BLaER1 (cell line): ENCODE measurements at regions not wholly inside any gene's neighbourhood (a gene's known extent, or its start where the extent isn't known, plus 50 kb on each side); places are given as distances from the start of the nearest gene placed in this dataset.

Source experiments
- H3K27ac ChIP-seq: shearing (Covaris generic); formaldehyde crosslinking; 2 replicates; pipeline ENCODE4 v1.8.1; 2022
- H3K27me3 ChIP-seq: shearing (Covaris generic); formaldehyde crosslinking; 2 replicates; pipeline ENCODE4 v1.8.1; 2022
- H3K36me3 ChIP-seq: shearing (Covaris generic); formaldehyde crosslinking; 2 replicates; pipeline ENCODE4 v1.8.1; 2022
- H3K4me1 ChIP-seq: shearing (Covaris generic); formaldehyde crosslinking; 2 replicates; pipeline ENCODE4 v1.8.1; 2022
- H3K4me2 ChIP-seq: shearing (Covaris generic); formaldehyde crosslinking; 2 replicates; pipeline ENCODE4 v1.8.1; 2022
- H3K4me3 ChIP-seq: shearing (Covaris generic); formaldehyde crosslinking; 2 replicates; pipeline ENCODE4 v1.8.1; 2022
- H3K9ac ChIP-seq: shearing (Covaris generic); formaldehyde crosslinking; 2 replicates; pipeline ENCODE4 v1.8.1; 2022
- H3K9me3 ChIP-seq: shearing (Covaris generic); formaldehyde crosslinking; 2 replicates; pipeline ENCODE4 v1.8.1; 2022
- H4K20me1 ChIP-seq: shearing (Covaris generic); formaldehyde crosslinking; 2 replicates; pipeline ENCODE4 v1.8.1; 2022
- Cebpa-rat ChIP-seq: shearing (Covaris generic); IDR thresholded peaks from 2 replicates; pipeline ENCODE4 v1.8.1; 2022

GRCh38 chr4:71923070-71923469, 108.7 kb upstream of the NPFFR2 start:
- H3K9me3 ChIP-seq, result no peaks in the 10 kb centered on the region
- no peaks in the 10 kb centered on the region for H3K27me3 ChIP-seq
- no peak overlapping the region for H3K9ac ChIP-seq
- H3K4me1 ChIP-seq, result no peaks in the 10 kb centered on the region
- H4K20me1 ChIP-seq, result no peaks in the 10 kb centered on the region
- no peak overlapping the region for H3K27ac ChIP-seq
- no peak for TF ChIP-seq Cebpa-rat
- no peak overlapping the region for H3K4me3 ChIP-seq
- no peak overlapping the region for H3K4me2 ChIP-seq
- H3K36me3 ChIP-seq, result no peaks in the 10 kb centered on the region

GRCh38 chr4:71930459-71930858, 101.3 kb upstream of the NPFFR2 start:
- no peaks in the 10 kb centered on the region for H3K36me3 ChIP-seq
- no peaks in the 10 kb centered on the region for H3K4me1 ChIP-seq
- no peak overlapping the region for H3K4me3 ChIP-seq
- H3K9me3 ChIP-seq, result no peaks in the 10 kb centered on the region
- no peak overlapping the region for H3K9ac ChIP-seq
- H3K4me2 ChIP-seq, result no peak overlapping the region
- no peaks in the 10 kb centered on the region for H4K20me1 ChIP-seq
- no peak overlapping the region for H3K27ac ChIP-seq
- no peak for TF ChIP-seq Cebpa-rat
- no peaks in the 10 kb centered on the region for H3K27me3 ChIP-seq

GRCh38 chr4:71932941-71933340, 98.9 kb upstream of the NPFFR2 start:
- TF ChIP-seq Cebpa-rat, result no peak
- Histone ChIP-seq H3K4me1 (no peaks in the 10 kb centered on the region), H4K20me1 (no peaks in the 10 kb centered on the region), H3K9ac (no peak overlapping the region), H3K27ac (no peak overlapping the region), H3K9me3 (no peaks in the 10 kb centered on the region), H3K36me3 (no peaks in the 10 kb centered on the region), H3K27me3 (no peaks in the 10 kb centered on the region), H3K4me3 (no peak overlapping the region), H3K4me2 (no peak overlapping the region)

- Histone ChIP-seq H3K4me1 (no peaks in the 10 kb centered on the region), H3K36me3 (no peaks in the 10 kb centered on the region), H4K20me1 (no peaks in the 10 kb centered on the region), H3K27ac (no peak overlapping the region), H3K4me2 (no peak overlapping the region), H3K27me3 (no peaks in the 10 kb centered on the region), H3K9me3 (no peaks in the 10 kb centered on the region), H3K4me3 (no peak overlapping the region), H3K9ac (no peak overlapping the region)
- no peak for TF ChIP-seq Cebpa-rat
Measured at GRCh38 chr4:71938776-71939175, 93.0 kb upstream of the NPFFR2 start.

GRCh38 chr4:71941001-71941400, 90.8 kb upstream of the NPFFR2 start:
- no peaks in the 10 kb centered on the region for H4K20me1 ChIP-seq
- no peak overlapping the region for H3K4me2 ChIP-seq
- 0 out of 2 replicates have a peak, but pooled peaks cover 7% of the 10 kb centered on the region for H3K9me3 ChIP-seq
- no peak overlapping the region for H3K9ac ChIP-seq
- TF ChIP-seq Cebpa-rat, result no peak
- no peaks in the 10 kb centered on the region for H3K36me3 ChIP-seq
- H3K27ac ChIP-seq, result no peak overlapping the region
- no peaks in the 10 kb centered on the region for H3K27me3 ChIP-seq
- no peak overlapping the region for H3K4me3 ChIP-seq
- no peaks in the 10 kb centered on the region for H3K4me1 ChIP-seq

GRCh38 chr4:71944956-71945355, 86.8 kb upstream of the NPFFR2 start:
- H3K4me3 ChIP-seq, result no peak overlapping the region
- no peaks in the 10 kb centered on the region for H3K4me1 ChIP-seq
- no peaks in the 10 kb centered on the region for H3K27me3 ChIP-seq
- no peak overlapping the region for H3K4me2 ChIP-seq
- 0 out of 2 replicates have a peak, but pooled peaks cover 7% of the 10 kb centered on the region for H3K9me3 ChIP-seq
- no peaks in the 10 kb centered on the region for H3K36me3 ChIP-seq
- H3K9ac ChIP-seq, result no peak overlapping the region
- H4K20me1 ChIP-seq, result no peaks in the 10 kb centered on the region
- TF ChIP-seq Cebpa-rat, result no peak
- H3K27ac ChIP-seq, result no peak overlapping the region

GRCh38 chr4:71945791-71946190, 86.0 kb upstream of the NPFFR2 start:
- no peak overlapping the region for H3K4me3 ChIP-seq
- no peak overlapping the region for H3K27ac ChIP-seq
- 0 out of 2 replicates have a peak, but pooled peaks cover 7% of the 10 kb centered on the region for H3K9me3 ChIP-seq
- H3K4me2 ChIP-seq, result no peak overlapping the region
- H4K20me1 ChIP-seq, result no peaks in the 10 kb centered on the region
- H3K36me3 ChIP-seq, result no peaks in the 10 kb centered on the region
- no peaks in the 10 kb centered on the region for H3K4me1 ChIP-seq
- no peak for TF ChIP-seq Cebpa-rat
- no peak overlapping the region for H3K9ac ChIP-seq
- no peaks in the 10 kb centered on the region for H3K27me3 ChIP-seq

GRCh38 chr4:71958978-71959377, 72.8 kb upstream of the NPFFR2 start:
- no peaks in the 10 kb centered on the region for H3K27me3 ChIP-seq
- H3K9me3 ChIP-seq, result no peaks in the 10 kb centered on the region
- H3K4me2 ChIP-seq, result no peak overlapping the region
- no peaks in the 10 kb centered on the region for H3K36me3 ChIP-seq
- H3K9ac ChIP-seq, result no peak overlapping the region
- peaks cover 6% of the 10 kb centered on the region; the same call in 1 of the 2 replicates for H3K4me1 ChIP-seq
- no peaks in the 10 kb centered on the region for H4K20me1 ChIP-seq
- no peak overlapping the region for H3K4me3 ChIP-seq
- no peak overlapping the region for H3K27ac ChIP-seq
- no peak for TF ChIP-seq Cebpa-rat

- Histone ChIP-seq H3K4me2 (no peak overlapping the region), H3K27ac (no peak overlapping the region), H3K4me3 (no peak overlapping the region), H3K9ac (no peak overlapping the region), H4K20me1 (no peaks in the 10 kb centered on the region), H3K27me3 (no peaks in the 10 kb centered on the region), H3K9me3 (no peaks in the 10 kb centered on the region), H3K36me3 (no peaks in the 10 kb centered on the region), H3K4me1 (peaks cover 6% of the 10 kb centered on the region; the same call in 1 of the 2 replicates)
- no peak for TF ChIP-seq Cebpa-rat
Measured at GRCh38 chr4:71962622-71963264, 69.1 kb upstream of the NPFFR2 start.

- Histone ChIP-seq H3K4me2 (no peak overlapping the region), H3K27me3 (no peaks in the 10 kb centered on the region), H3K9me3 (no peaks in the 10 kb centered on the region), H3K4me3 (no peak overlapping the region), H3K4me1 (no peaks in the 10 kb centered on the region), H3K9ac (no peak overlapping the region), H4K20me1 (no peaks in the 10 kb centered on the region), H3K36me3 (no peaks in the 10 kb centered on the region), H3K27ac (no peak overlapping the region)
- no peak for TF ChIP-seq Cebpa-rat
Measured at GRCh38 chr4:71974681-71975080, 57.1 kb upstream of the NPFFR2 start.

- TF ChIP-seq Cebpa-rat, result no peak
- H3K9me3 ChIP-seq, result no peaks in the 10 kb centered on the region
- H3K9ac ChIP-seq, result no peak overlapping the region
- H3K27me3 ChIP-seq, result no peaks in the 10 kb centered on the region
- H3K4me2 ChIP-seq, result no peak overlapping the region
- H3K4me1 ChIP-seq, result no peaks in the 10 kb centered on the region
- no peaks in the 10 kb centered on the region for H3K36me3 ChIP-seq
- H3K27ac ChIP-seq, result no peak overlapping the region
- no peaks in the 10 kb centered on the region for H4K20me1 ChIP-seq
- no peak overlapping the region for H3K4me3 ChIP-seq
Measured at GRCh38 chr4:71976523-71976922, 55.3 kb upstream of the NPFFR2 start.
